ENCODE measurements at regions not wholly inside any gene's neighbourhood (a gene's known extent, or its start where the extent isn't known, plus 50 kb on each side); places are given as distances from the start of the nearest gene placed in this dataset.

- TF ChIP-seq, protein P1, sequence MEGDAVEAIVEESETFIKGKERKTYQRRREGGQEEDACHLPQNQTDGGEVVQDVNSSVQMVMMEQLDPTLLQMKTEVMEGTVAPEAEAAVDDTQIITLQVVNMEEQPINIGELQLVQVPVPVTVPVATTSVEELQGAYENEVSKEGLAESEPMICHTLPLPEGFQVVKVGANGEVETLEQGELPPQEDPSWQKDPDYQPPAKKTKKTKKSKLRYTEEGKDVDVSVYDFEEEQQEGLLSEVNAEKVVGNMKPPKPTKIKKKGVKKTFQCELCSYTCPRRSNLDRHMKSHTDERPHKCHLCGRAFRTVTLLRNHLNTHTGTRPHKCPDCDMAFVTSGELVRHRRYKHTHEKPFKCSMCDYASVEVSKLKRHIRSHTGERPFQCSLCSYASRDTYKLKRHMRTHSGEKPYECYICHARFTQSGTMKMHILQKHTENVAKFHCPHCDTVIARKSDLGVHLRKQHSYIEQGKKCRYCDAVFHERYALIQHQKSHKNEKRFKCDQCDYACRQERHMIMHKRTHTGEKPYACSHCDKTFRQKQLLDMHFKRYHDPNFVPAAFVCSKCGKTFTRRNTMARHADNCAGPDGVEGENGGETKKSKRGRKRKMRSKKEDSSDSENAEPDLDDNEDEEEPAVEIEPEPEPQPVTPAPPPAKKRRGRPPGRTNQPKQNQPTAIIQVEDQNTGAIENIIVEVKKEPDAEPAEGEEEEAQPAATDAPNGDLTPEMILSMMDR (IDR thresholded peaks at IDR 0.05): no peak
- DNase-seq (no peak), ATAC-seq (ENCODE audit: poor library complexity) (no peak)
- Mint-ChIP-seq H3K27me3 (no peaks in the 10 kb centered on the region), H3K9me3 (peaks cover 13% of the 10 kb centered on the region), H3K4me3 (no peak overlapping the region), H3K36me3 (ENCODE audit: low read depth) (no peaks in the 10 kb centered on the region), H3K27ac (no peak overlapping the region), H3K4me1 (ENCODE audit: low read depth) (no peaks in the 10 kb centered on the region)
- Histone ChIP-seq H3K4me3 (ENCODE audit: low read length) (no peak overlapping the region), H3K9me3 (ENCODE audit: control insufficient read depth in 1 of 2, insufficient read depth in 1 of 2, low read length in 2 of 2) (peaks cover 4 to 11% of the 10 kb centered on the region in 2 experiments), H3K36me3 (ENCODE audit: insufficient read depth, low read length) (no peaks in the 10 kb centered on the region), H3K27me3 (ENCODE audit: control insufficient read depth in 1 of 2, insufficient read depth in 2 of 2, low read length in 2 of 2) (no peaks in the 10 kb centered on the region), H3K4me1 (ENCODE audit: insufficient read depth, low read length) (no peaks in the 10 kb centered on the region), H3K27ac (ENCODE audit: low read depth in 1 of 2, low read length in 2 of 2) (no peak overlapping the region)
- intact Hi-C loops (cut with DNase I, micrococcal nuclease): no loop called here
- CTCF ChIA-PET: no interaction called here
- POLR2A ChIA-PET: no interaction called here
These were observed 1369.5 kb downstream of the CDH11 start for GRCh38 chr16:63752347-63752746.

GRCh38 chr16:63749276-63749675, 1372.6 kb downstream of the CDH11 start:
- H3K4me1 ChIP-seq (ENCODE audit: insufficient read depth, low read length): no peaks in the 10 kb centered on the region
- intact Hi-C loops (cut with DNase I, micrococcal nuclease): no loop called here
- H3K27me3 ChIP-seq (ENCODE audit: control insufficient read depth in 1 of 2, insufficient read depth in 2 of 2, low read length in 2 of 2): no peaks in the 10 kb centered on the region
- no peaks in the 10 kb centered on the region for H3K36me3 ChIP-seq (ENCODE audit: insufficient read depth, low read length)
- ChIA-PET POLR2A (no interaction called here), CTCF (no interaction called here)
- no peak for ATAC-seq (ENCODE audit: poor library complexity)
- Mint-ChIP-seq H3K27ac (no peak overlapping the region), H3K4me3 (no peak overlapping the region), H3K27me3 (no peaks in the 10 kb centered on the region), H3K9me3 (peaks cover 5% of the 10 kb centered on the region), H3K4me1 (ENCODE audit: low read depth) (no peaks in the 10 kb centered on the region), H3K36me3 (ENCODE audit: low read depth) (no peaks in the 10 kb centered on the region)
- TF ChIP-seq, protein P1 (IDR thresholded peaks at IDR 0.05): no peak
- H3K9me3 ChIP-seq (ENCODE audit: control insufficient read depth in 1 of 2, insufficient read depth in 1 of 2, low read length in 2 of 2): peaks cover 11 to 14% of the 10 kb centered on the region in 2 experiments
- H3K27ac ChIP-seq (ENCODE audit: low read depth in 1 of 2, low read length in 2 of 2): no peak overlapping the region
- H3K4me3 ChIP-seq (ENCODE audit: low read length): no peak overlapping the region
- DNase-seq: no peak

DNA sequence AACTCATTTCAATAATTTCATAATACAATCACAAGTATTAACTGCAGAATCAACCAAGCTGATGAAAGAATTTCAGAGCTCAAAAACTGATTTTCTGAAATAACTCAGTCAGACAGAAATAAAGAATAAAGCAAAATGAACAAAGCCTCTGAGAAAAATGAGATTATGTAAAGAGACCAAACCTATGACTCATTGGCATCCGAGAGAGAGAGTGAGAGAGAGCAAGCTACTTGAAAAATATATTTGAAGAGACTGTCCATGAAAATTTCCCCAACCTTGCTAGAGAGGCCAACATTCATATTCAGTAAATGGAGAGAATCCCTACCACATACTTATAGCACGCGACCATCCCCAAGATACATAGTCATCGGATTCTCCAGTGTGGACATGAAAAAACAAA, 1376.4 kb downstream of the CDH11 start:
- H3K27me3 Mint-ChIP-seq: no peaks in the 10 kb centered on the region
- H3K4me3 Mint-ChIP-seq: no peak overlapping the region
- TF ChIP-seq, protein P1 (IDR thresholded peaks at IDR 0.05): no peak
- DNase-seq: no peak
- ATAC-seq (ENCODE audit: poor library complexity): no peak
- H3K27me3 ChIP-seq (ENCODE audit: control insufficient read depth in 1 of 2, insufficient read depth in 2 of 2, low read length in 2 of 2): no peaks in the 10 kb centered on the region
- intact Hi-C loops (cut with DNase I, micrococcal nuclease): no loop called here
- no peaks in the 10 kb centered on the region for H3K36me3 Mint-ChIP-seq (ENCODE audit: low read depth)
- no peak overlapping the region for H3K27ac Mint-ChIP-seq
- peaks cover 11% of the 10 kb centered on the region for H3K9me3 Mint-ChIP-seq
- ChIA-PET CTCF (no interaction called here), POLR2A (no interaction called here)
- no peaks in the 10 kb centered on the region for H3K4me1 ChIP-seq (ENCODE audit: insufficient read depth, low read length)
- H3K4me3 ChIP-seq (ENCODE audit: low read length): no peak overlapping the region
- peaks cover 0 to 15% of the 10 kb centered on the region in 2 experiments for H3K9me3 ChIP-seq (ENCODE audit: control insufficient read depth in 1 of 2, insufficient read depth in 1 of 2, low read length in 2 of 2)
- no peaks in the 10 kb centered on the region for H3K4me1 Mint-ChIP-seq (ENCODE audit: low read depth)
- H3K27ac ChIP-seq (ENCODE audit: low read depth in 1 of 2, low read length in 2 of 2): no peak overlapping the region
- H3K36me3 ChIP-seq (ENCODE audit: insufficient read depth, low read length): no peaks in the 10 kb centered on the region

All from CD4-positive, alpha-beta T cell (primary cell).